Tibial nerve (tissue), 4 donors: ENCODE measurements at regions not wholly inside any gene's neighbourhood (a gene's known extent, or its start where the extent isn't known, plus 50 kb on each side); places are given as distances from the start of the nearest gene placed in this dataset.

Experiments used
- DNase-seq, 2 donors: peaks; one replicate each; pipeline ENCODE4 v3.0.0-alpha.2; 2019; ENCODE audit warnings: low spot score in 2 of 2
- H3K27ac ChIP-seq, 4 donors: fragments of 200-600 bp; sonication (generic) in 3 of 4; one replicate each; pipeline ENCODE4 v1.5.1; 2017 to 2019; ENCODE audit warnings: mild to moderate bottlenecking in 1 of 4
- H3K27me3 ChIP-seq, 2 donors: fragments of 200-600 bp; sonication (generic) in 1 of 2; one replicate each; pipeline versions ENCODE4 v1.5.1 to v1.6.0; 2017 to 2019
- H3K36me3 ChIP-seq, 3 donors: fragments of 200-600 bp; sonication (generic); one replicate each; pipeline ENCODE4 v1.5.1; 2018 to 2019
- H3K4me1 ChIP-seq, 4 donors: fragments of 200-600 bp; sonication (generic) in 3 of 4; one replicate each; pipeline ENCODE4 v1.5.1; 2017 to 2019
- H3K4me3 ChIP-seq, 4 donors: fragments of 200-600 bp; sonication (generic) in 3 of 4; one replicate each; pipeline ENCODE4 v1.5.1; 2017 to 2019; ENCODE audit warnings: mild to moderate bottlenecking in 1 of 4, moderate library complexity in 1 of 4
- H3K9me3 ChIP-seq, 4 donors: fragments of 200-600 bp; sonication (generic) in 3 of 4; one replicate each; pipeline ENCODE4 v1.5.1; 2017 to 2019
- CTCF ChIP-seq, 5 experiments: fragments of 200-600 bp in 3 of 5; fragments of 450-650 bp in 2 of 5; sonication (generic) in 3 of 5; IDR thresholded peaks; one replicate each; pipeline ENCODE4 v1.5.1; 2016 to 2019; ENCODE audit warnings: antibody characterized with exemption in 5 of 5, mild to moderate bottlenecking in 3 of 5, moderate library complexity in 2 of 5
- EP300 ChIP-seq, 2 donors: sonication (generic); formaldehyde crosslinking; IDR thresholded peaks; one replicate each; pipeline ENCODE4 v1.6.1; 2017; ENCODE audit warnings: antibody characterized with exemption in 2 of 2, mild to moderate bottlenecking in 1 of 2
- POLR2A ChIP-seq, 2 donors: fragments of 450-650 bp; IDR thresholded peaks; one replicate each; pipeline ENCODE4 v1.6.1; 2017; ENCODE audit warnings: antibody characterized with exemption in 2 of 2, mild to moderate bottlenecking in 2 of 2, moderate library complexity in 2 of 2
- WGBS, 2 donors: methylation state at CpG; one replicate each; pipeline ENCODE4 v1.1.5; 2018; 5-methylcytosine and 5-hydroxymethylcytosine counted together

GRCh38 chr2:226411205-226411604 is 388.4 kb downstream of the IRS1 start:
- no peaks in the 10 kb centered on the region for H3K9me3 ChIP-seq
- H3K4me1 ChIP-seq = no peaks in the 10 kb centered on the region
- WGBS, 2 donors = 90 to 93% methylated on average over 3 of the region's 3 CpGs
- DNase-seq = no peak
- H3K27me3 ChIP-seq = no peaks in the 10 kb centered on the region
- H3K27ac ChIP-seq = no peak overlapping the region
- no peak for TF ChIP-seq EP300 (IDR thresholded peaks at IDR 0.05)
- no peak for TF ChIP-seq POLR2A (IDR thresholded peaks at IDR 0.05)
- no peak for TF ChIP-seq CTCF (IDR thresholded peaks at IDR 0.05)
- no peaks in the 10 kb centered on the region for H3K36me3 ChIP-seq
- no peak overlapping the region for H3K4me3 ChIP-seq

GRCh38 chr2:226410247-226410835 is 389.3 kb downstream of the IRS1 start:
- H3K4me1 ChIP-seq = no peaks in the 10 kb centered on the region
- no peak overlapping the region for H3K27ac ChIP-seq
- DNase-seq = no peak
- 60 to 70% methylated on average over 4 of the region's 4 CpGs for WGBS, 2 donors
- no peaks in the 10 kb centered on the region for H3K36me3 ChIP-seq
- H3K9me3 ChIP-seq = no peaks in the 10 kb centered on the region
- TF ChIP-seq EP300 (IDR thresholded peaks at IDR 0.05) (no peak), POLR2A (IDR thresholded peaks at IDR 0.05) (no peak), CTCF (IDR thresholded peaks at IDR 0.05) (no peak)
- no peaks in the 10 kb centered on the region for H3K27me3 ChIP-seq
- no peak overlapping the region for H3K4me3 ChIP-seq

- Histone ChIP-seq H3K27me3 (no peaks in the 10 kb centered on the region), H3K27ac (no peak overlapping the region), H3K9me3 (no peaks in the 10 kb centered on the region), H3K36me3 (no peaks in the 10 kb centered on the region), H3K4me1 (no peaks in the 10 kb centered on the region), H3K4me3 (no peak overlapping the region)
- TF ChIP-seq CTCF (IDR thresholded peaks at IDR 0.05) (no peak), POLR2A (IDR thresholded peaks at IDR 0.05) (no peak)
- DNase-seq = no peak
- WGBS, 2 donors = 90 to 96% methylated on average over 1 of the region's 1 CpG
Observed at GRCh38 chr2:226409134-226409533, 390.5 kb downstream of the IRS1 start.

GRCh38 chr2:226408141-226408540 is 391.5 kb downstream of the IRS1 start:
- no peak overlapping the region for H3K4me3 ChIP-seq
- H3K4me1 ChIP-seq = peaks cover 0 to 6% (median 0%) of the 10 kb centered on the region in 4 donors
- no peaks in the 10 kb centered on the region for H3K9me3 ChIP-seq
- no peak for TF ChIP-seq EP300 (IDR thresholded peaks at IDR 0.05)
- TF ChIP-seq CTCF (IDR thresholded peaks at IDR 0.05) = no peak
- TF ChIP-seq POLR2A (IDR thresholded peaks at IDR 0.05) = no peak
- H3K36me3 ChIP-seq = no peaks in the 10 kb centered on the region
- no peak overlapping the region for H3K27ac ChIP-seq
- no peak for DNase-seq
- WGBS, 2 donors = 68 to 78% methylated on average over 4 of the region's 4 CpGs
- no peaks in the 10 kb centered on the region for H3K27me3 ChIP-seq

GRCh38 chr2:226407135-226407534 is 392.5 kb downstream of the IRS1 start:
- Histone ChIP-seq H3K36me3 (no peaks in the 10 kb centered on the region), H3K27me3 (no peaks in the 10 kb centered on the region), H3K9me3 (no peaks in the 10 kb centered on the region), H3K27ac (no peak overlapping the region), H3K4me3 (no peak overlapping the region), H3K4me1 (peaks cover 0 to 7% (median 0%) of the 10 kb centered on the region in 4 donors)
- no peak for TF ChIP-seq EP300 (IDR thresholded peaks at IDR 0.05)
- TF ChIP-seq CTCF (IDR thresholded peaks at IDR 0.05) = no peak
- no peak for TF ChIP-seq POLR2A (IDR thresholded peaks at IDR 0.05)
- WGBS, 2 donors = 67 to 69% methylated on average over 2 of the region's 2 CpGs
- DNase-seq = no peak
